T-helper 22 cell (primary cell): ENCODE measurements at regions not wholly inside any gene's neighbourhood (a gene's known extent, or its start where the extent isn't known, plus 50 kb on each side); places are given as distances from the start of the nearest gene placed in this dataset.

Source experiments
- DNase-seq: peaks from one replicate; pipeline ENCODE4 v3.0.0-alpha.2; 2020; ENCODE audit warnings: low read depth

GRCh38 chr17:79521225-79521624 lies 89.6 kb downstream of the RBFOX3 start:
- no peak for DNase-seq

GRCh38 chr17:79520167-79521165 lies 90.4 kb downstream of the RBFOX3 start:
- no peak for DNase-seq

GRCh38 chr17:79519601-79520000 lies 91.2 kb downstream of the RBFOX3 start:
- DNase-seq, result no peak

- DNase-seq, result no peak
Observed at GRCh38 chr17:79518585-79519523, 92.0 kb downstream of the RBFOX3 start.

- no peak for DNase-seq
Observed at GRCh38 chr17:79517827-79518584, 92.8 kb downstream of the RBFOX3 start.

- no peak for DNase-seq
Observed at GRCh38 chr17:79515646-79516571, 94.9 kb downstream of the RBFOX3 start.

GRCh38 chr17:79515110-79515509 lies 95.7 kb downstream of the RBFOX3 start:
- DNase-seq, result no peak

GRCh38 chr17:79513820-79514535 lies 96.9 kb downstream of the RBFOX3 start:
- DNase-seq, result no peak

GRCh38 chr17:79513206-79513605 lies 97.6 kb downstream of the RBFOX3 start:
- no peak for DNase-seq

GRCh38 chr17:79511471-79511870 lies 99.4 kb downstream of the RBFOX3 start:
- no peak for DNase-seq

- DNase-seq, result no peak
Observed at GRCh38 chr17:79510071-79510470, 100.8 kb downstream of the RBFOX3 start.

GRCh38 chr17:79509490-79509889 lies 101.4 kb downstream of the RBFOX3 start:
- DNase-seq, result no peak

GRCh38 chr17:79509008-79509407 lies 101.8 kb downstream of the RBFOX3 start:
- no peak for DNase-seq

GRCh38 chr17:79508291-79508716 lies 102.5 kb downstream of the RBFOX3 start:
- no peak for DNase-seq

- no peak for DNase-seq
Observed at GRCh38 chr17:79506955-79507354, 103.9 kb downstream of the RBFOX3 start.

- DNase-seq, result no peak
Observed at GRCh38 chr17:79506150-79506870, 104.5 kb downstream of the RBFOX3 start.

GRCh38 chr17:79505199-79505598 lies 105.7 kb downstream of the RBFOX3 start:
- DNase-seq, result no peak

GRCh38 chr17:79504181-79504605 lies 106.7 kb downstream of the RBFOX3 start:
- DNase-seq, result no peak

- DNase-seq, result no peak
Observed at GRCh38 chr17:79503126-79503839, 107.6 kb downstream of the RBFOX3 start.
